HepG2 (cell line): ENCODE measurements at regions not wholly inside any gene's neighbourhood (a gene's known extent, or its start where the extent isn't known, plus 50 kb on each side); places are given as distances from the start of the nearest gene placed in this dataset.

Source experiments
- ATAC-seq: fragments of 200-7000 bp; cut with Tn5 transposase; 3 replicates; pipeline ENCODE4 v1.9.1; 2020; ENCODE audit warnings: mild to moderate bottlenecking, moderate library complexity
- BruUV-seq: library from RNA; stranded (reverse); fragments of 400-500 nt; replicated peaks from 2 replicates; lab custom pipeline; 2021; lab: Mats Ljungman, UMichigan
- CTCF ChIA-PET: fragments of 300-600 bp; formaldehyde crosslinking; extraction: SDS; loops from one replicate; lab custom pipeline; 2021; ENCODE audit warnings: low total read pairs, inconsistent platforms, low intra/inter-chr PET ratio; lab: Yijun Ruan, JAX
- POLR2A ChIA-PET: fragments of 350-600 bp; sonication (Branson Sonifier 250); formaldehyde crosslinking; loops from one replicate; lab custom pipeline; 2020; ENCODE audit warnings: antibody characterized with exemption, inconsistent platforms; lab: Yijun Ruan, JAX
- DNase-seq: peaks from one replicate; pipeline ENCODE4 v3.0.0-alpha.2; 2015; ENCODE audit warnings: low spot score
- FAIRE-seq: peaks from 3 replicates; lab custom pipeline; 2011; peaks lifted over from hg19 to GRCh38; lab: Jason Lieb, UNC
- H2AFZ ChIP-seq: one replicate; pipeline ENCODE4 v1.6.1; 2011; ENCODE audit warnings: low read length, inconsistent platforms
- H3K27ac ChIP-seq: fragments of 300-600 bp; 3 replicates; pipeline ENCODE4 v1.8.0; 2011; ENCODE audit warnings: mixed run types, mild to moderate bottlenecking, mixed read lengths, low read length, inconsistent platforms; ENCODE audit not compliant: insufficient read depth; ENCODE audit errors: extremely low read length
- H3K27me3 ChIP-seq, 2 experiments: fragments of 200-600 bp in 1 of 2; 2 replicates in 1 of 2; 3 replicates in 1 of 2; pipeline versions ENCODE4 v1.6.0 to v1.8.0; 2011; ENCODE audit warnings: low read length in 2 of 2, mild to moderate bottlenecking in 2 of 2, moderate library complexity in 2 of 2, inconsistent platforms in 1 of 2; ENCODE audit not compliant: insufficient read depth in 2 of 2, control insufficient read depth in 1 of 2
- H3K36me3 ChIP-seq, 2 experiments: fragments of 200-600 bp in 1 of 2; replicated peaks in 1 of 2; 2 replicates in 1 of 2; 3 replicates in 1 of 2; pipeline versions ENCODE4 v1.5.1 to v1.8.0; 2011; ENCODE audit warnings: low read length in 2 of 2, inconsistent platforms in 1 of 2; ENCODE audit not compliant: insufficient read depth in 2 of 2, control insufficient read depth in 1 of 2
- H3K4me1 ChIP-seq: 2 replicates; pipeline ENCODE4 v1.5.1; 2012; ENCODE audit warnings: low read length, inconsistent platforms; ENCODE audit not compliant: insufficient read depth
- H3K4me2 ChIP-seq: 2 replicates; pipeline ENCODE4 v1.6.0; 2011; ENCODE audit warnings: low read depth, low read length, inconsistent platforms
- H3K4me3 ChIP-seq, 3 experiments: fragments of 200-600 bp in 1 of 3; sonication (generic), shearing (Covaris generic) in 1 of 3; replicated peaks in 1 of 3; 2 replicates each; pipeline ENCODE4 v1.5.1; 2011 to 2016; ENCODE audit warnings: low read length in 3 of 3, inconsistent platforms in 2 of 3, low read depth in 2 of 3, mild to moderate bottlenecking in 2 of 3, control low read depth in 1 of 3, mixed read lengths in 1 of 3; ENCODE audit not compliant: insufficient read depth in 1 of 3
- H3K79me2 ChIP-seq: one replicate; pipeline ENCODE4 v1.6.1; 2011; ENCODE audit warnings: low read length, inconsistent platforms; ENCODE audit not compliant: insufficient read depth
- H3K9ac ChIP-seq: 2 replicates; pipeline ENCODE4 v1.6.0; 2011; ENCODE audit warnings: mild to moderate bottlenecking, low read depth, low read length, inconsistent platforms; ENCODE audit not compliant: insufficient read depth
- H3K9me3 ChIP-seq: 2 replicates; pipeline ENCODE4 v1.5.1; 2012; ENCODE audit warnings: mild to moderate bottlenecking, low read length
- H4K20me1 ChIP-seq: 2 replicates; pipeline ENCODE4 v1.6.0; 2011; ENCODE audit warnings: inconsistent platforms, mild to moderate bottlenecking, low read length, moderate library complexity; ENCODE audit not compliant: insufficient read depth
- EP300 ChIP-seq, 3 experiments: sonication (generic) in 1 of 3; formaldehyde crosslinking in 1 of 3; IDR thresholded peaks; 2 replicates each; pipeline versions ENCODE4 v1.5.1 to v1.6.1; 2011 to 2020; ENCODE audit warnings: low read depth in 2 of 3, low read length in 2 of 3, borderline replicate concordance in 1 of 3, improper control_type of control experiment in 1 of 3, mild to moderate bottlenecking in 1 of 3, missing genetic modification reagents in 1 of 3, moderate library complexity in 1 of 3
- MIER3 ChIP-seq: IDR thresholded peaks from 2 replicates; pipeline ENCODE4 v1.6.1; 2016; ENCODE audit warnings: missing compliant biosample characterization, borderline replicate concordance
- NAIF1 ChIP-seq: sonication (generic); formaldehyde crosslinking; IDR thresholded peaks from 2 replicates; pipeline ENCODE4 v1.5.0; 2020; ENCODE audit warnings: mild to moderate bottlenecking, missing genetic modification reagents, borderline replicate concordance
- NRL ChIP-seq: sonication (generic); formaldehyde crosslinking; IDR thresholded peaks from 2 replicates; pipeline ENCODE4 v1.5.0; 2020; ENCODE audit warnings: missing genetic modification reagents, mild to moderate bottlenecking, moderate library complexity, borderline replicate concordance
- TCF7L2 ChIP-seq: IDR thresholded peaks from 2 replicates; pipeline ENCODE4 v1.6.1; 2011; ENCODE audit warnings: mild to moderate bottlenecking, low read depth, low read length, moderate library complexity
- XBP1 ChIP-seq: sonication (generic); formaldehyde crosslinking; IDR thresholded peaks from 2 replicates; pipeline ENCODE4 v1.5.0; 2020; ENCODE audit warnings: missing genetic modification reagents
- ZBTB1 ChIP-seq: sonication (generic); formaldehyde crosslinking; IDR thresholded peaks from 2 replicates; pipeline ENCODE4 v1.4.0; 2020; ENCODE audit warnings: missing genetic modification reagents, borderline replicate concordance
- ZNF672 ChIP-seq: sonication (generic); formaldehyde crosslinking; IDR thresholded peaks from 2 replicates; pipeline ENCODE4 v1.8.1; 2022; ENCODE audit warnings: missing genetic modification reagents
- ZNF772 ChIP-seq: sonication (generic); formaldehyde crosslinking; IDR thresholded peaks from 2 replicates; pipeline ENCODE4 v1.5.0; 2020; ENCODE audit warnings: mild to moderate bottlenecking, missing genetic modification reagents
- WGBS: methylation state at CpG from one replicate; pipeline ENCODE4 v1.1.6; 2017; ENCODE audit warnings: low lambda C conversion rate; 5-methylcytosine and 5-hydroxymethylcytosine counted together
- in situ Hi-C: cut with HindIII; loops from 2 replicates; pipeline ENCODE4 v1.10.0; 2017; ENCODE audit warnings: low pct_unique_long_range_greater_than_20kb; ENCODE audit not compliant: extremely low pct_ligation_motif_present
- intact Hi-C: fragments of 100-400 bp; cut with micrococcal nuclease; formaldehyde crosslinking; loops from one replicate; pipeline ENCODE4 v1.10.0; 2022; ENCODE audit not compliant: unreplicated experiment
- TF ChIP-seq, protein P1 (sequence below): sonication (generic); formaldehyde crosslinking; IDR thresholded peaks from 2 replicates; pipeline ENCODE4 v1.4.0; 2020; ENCODE audit warnings: low read depth, mild to moderate bottlenecking, missing genetic modification reagents
- TF ChIP-seq, protein P2 (sequence below): sonication (generic); formaldehyde crosslinking; IDR thresholded peaks from 2 replicates; pipeline ENCODE4 v1.9.0; 2021; ENCODE audit warnings: missing genetic modification reagents, borderline replicate concordance
- TF ChIP-seq, protein P3 (sequence below): sonication (generic); formaldehyde crosslinking; IDR thresholded peaks from 2 replicates; pipeline ENCODE4 v1.4.0; 2020; ENCODE audit warnings: missing genetic modification reagents; ENCODE audit errors: not compliant biosample characterization

DNA sequence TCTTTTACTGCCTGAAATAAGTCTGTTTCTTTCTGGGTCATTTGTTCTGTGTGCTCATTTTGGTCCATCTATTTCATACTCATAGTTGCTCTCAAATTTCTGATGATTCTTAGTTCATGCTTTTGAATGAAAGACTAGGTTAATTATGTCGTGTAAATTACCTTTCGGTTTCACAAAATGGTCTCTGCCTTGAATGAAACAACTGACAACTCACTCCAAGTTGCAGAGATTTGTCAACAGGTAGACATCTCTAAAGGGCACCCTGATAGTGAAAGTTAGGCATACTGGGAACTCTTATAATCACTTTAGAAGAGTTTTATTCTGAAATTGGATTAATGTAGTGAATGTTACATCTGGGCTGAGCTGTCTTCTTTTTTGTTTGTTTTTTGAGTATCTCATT lies 726.9 kb downstream of the PDHA2 start (continued):
- TF ChIP-seq ZNF672 (CRISPR knock-in tag), result no peak

DNA sequence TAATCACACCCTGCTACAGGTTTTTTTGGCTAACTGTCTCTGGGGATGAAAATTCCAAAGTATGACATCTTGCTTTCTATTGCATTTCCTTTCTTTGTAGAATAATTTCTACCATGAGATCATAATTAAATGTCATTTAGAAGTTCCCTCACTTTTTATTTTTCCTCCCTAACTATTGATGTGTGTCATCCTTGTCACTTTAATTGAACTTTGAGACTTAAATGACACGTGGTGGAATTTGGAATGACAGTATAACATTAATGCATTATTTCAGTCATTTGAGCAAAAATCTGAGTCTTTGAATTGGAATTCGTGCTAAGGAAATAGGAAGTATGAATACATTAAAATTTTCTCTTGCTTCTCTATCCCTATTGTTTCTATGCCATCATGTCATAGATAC lies 745.4 kb downstream of the PDHA2 start:
- H3K9me3 ChIP-seq, result peaks cover 5% of the 10 kb centered on the region; the same call in 1 of the 2 replicates
- in situ Hi-C loops, result no loop called here
- no peak overlapping the region for H3K4me2 ChIP-seq
- FAIRE-seq (no peak), ATAC-seq (no peak), DNase-seq (no peak)
- H3K4me1 ChIP-seq, result no peaks in the 10 kb centered on the region
- H3K9ac ChIP-seq, result no peak overlapping the region
- no peaks in the 10 kb centered on the region for H3K79me2 ChIP-seq
- POLR2A ChIA-PET, result no interaction called here
- H3K36me3 ChIP-seq, result no peaks in the 10 kb centered on the region
- WGBS, result 1% methylated on average over 2 of the region's 2 CpGs
- H3K27ac ChIP-seq, result no peak overlapping the region
- TF ChIP-seq, protein P1, sequence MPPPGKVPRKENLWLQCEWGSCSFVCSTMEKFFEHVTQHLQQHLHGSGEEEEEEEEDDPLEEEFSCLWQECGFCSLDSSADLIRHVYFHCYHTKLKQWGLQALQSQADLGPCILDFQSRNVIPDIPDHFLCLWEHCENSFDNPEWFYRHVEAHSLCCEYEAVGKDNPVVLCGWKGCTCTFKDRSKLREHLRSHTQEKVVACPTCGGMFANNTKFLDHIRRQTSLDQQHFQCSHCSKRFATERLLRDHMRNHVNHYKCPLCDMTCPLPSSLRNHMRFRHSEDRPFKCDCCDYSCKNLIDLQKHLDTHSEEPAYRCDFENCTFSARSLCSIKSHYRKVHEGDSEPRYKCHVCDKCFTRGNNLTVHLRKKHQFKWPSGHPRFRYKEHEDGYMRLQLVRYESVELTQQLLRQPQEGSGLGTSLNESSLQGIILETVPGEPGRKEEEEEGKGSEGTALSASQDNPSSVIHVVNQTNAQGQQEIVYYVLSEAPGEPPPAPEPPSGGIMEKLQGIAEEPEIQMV (CRISPR knock-in tag), result no peak
- TF ChIP-seq ZBTB1 (CRISPR knock-in tag) (no peak), ZNF772 (CRISPR knock-in tag) (no peak), EP300 (IDR thresholded peaks at IDR 0.05; ENCODE audit: low read depth in 2 of 2, low read length in 2 of 2) (no peak), EP300 (CRISPR knock-in tag; IDR thresholded peaks at IDR 0.05; ENCODE audit: borderline replicate concordance) (no peak), NRL (CRISPR knock-in tag) (no peak), TCF7L2 (no peak), NAIF1 (CRISPR knock-in tag) (no peak), XBP1 (CRISPR knock-in tag) (no peak), MIER3 (CRISPR knock-in tag) (no peak)
- TF ChIP-seq, protein P2, sequence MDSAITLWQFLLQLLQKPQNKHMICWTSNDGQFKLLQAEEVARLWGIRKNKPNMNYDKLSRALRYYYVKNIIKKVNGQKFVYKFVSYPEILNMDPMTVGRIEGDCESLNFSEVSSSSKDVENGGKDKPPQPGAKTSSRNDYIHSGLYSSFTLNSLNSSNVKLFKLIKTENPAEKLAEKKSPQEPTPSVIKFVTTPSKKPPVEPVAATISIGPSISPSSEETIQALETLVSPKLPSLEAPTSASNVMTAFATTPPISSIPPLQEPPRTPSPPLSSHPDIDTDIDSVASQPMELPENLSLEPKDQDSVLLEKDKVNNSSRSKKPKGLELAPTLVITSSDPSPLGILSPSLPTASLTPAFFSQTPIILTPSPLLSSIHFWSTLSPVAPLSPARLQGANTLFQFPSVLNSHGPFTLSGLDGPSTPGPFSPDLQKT (CRISPR knock-in tag), result no peak
- TF ChIP-seq, protein P3, sequence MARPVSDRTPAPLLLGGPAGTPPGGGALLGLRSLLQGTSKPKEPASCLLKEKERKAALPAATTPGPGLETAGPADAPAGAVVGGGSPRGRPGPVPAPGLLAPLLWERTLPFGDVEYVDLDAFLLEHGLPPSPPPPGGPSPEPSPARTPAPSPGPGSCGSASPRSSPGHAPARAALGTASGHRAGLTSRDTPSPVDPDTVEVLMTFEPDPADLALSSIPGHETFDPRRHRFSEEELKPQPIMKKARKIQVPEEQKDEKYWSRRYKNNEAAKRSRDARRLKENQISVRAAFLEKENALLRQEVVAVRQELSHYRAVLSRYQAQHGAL (CRISPR knock-in tag), result no peak
- no peak overlapping the region for H3K4me3 ChIP-seq
- no peaks in the 10 kb centered on the region for H4K20me1 ChIP-seq
- no TSS peak for BruUV-seq
- intact Hi-C loops, result no loop called here
- CTCF ChIA-PET, result no interaction called here
- H2AFZ ChIP-seq, result no peak overlapping the region
- H3K27me3 ChIP-seq, result no peaks in the 10 kb centered on the region
